Thyroid gland (tissue), 4 donors: ENCODE measurements at regions not wholly inside any gene's neighbourhood (a gene's known extent, or its start where the extent isn't known, plus 50 kb on each side); places are given as distances from the start of the nearest gene placed in this dataset.

Experiments
- DNase-seq, 2 donors: peaks; one replicate each; pipeline ENCODE4 v3.0.0-alpha.2; 2019
- H3K27ac ChIP-seq, 3 donors: fragments of 200-600 bp; sonication (generic); 1 replicate in 2 of 3; 2 replicates in 1 of 3; pipeline ENCODE4 v1.5.1; 2016 to 2019; ENCODE audit warnings: mild to moderate bottlenecking in 1 of 3, moderate library complexity in 1 of 3
- H3K27me3 ChIP-seq: fragments of 200-600 bp; sonication (generic); one replicate; pipeline ENCODE4 v1.5.1; 2019
- H3K36me3 ChIP-seq, 2 donors: fragments of 200-600 bp; sonication (generic); one replicate each; pipeline ENCODE4 v1.5.1; 2016 to 2019
- H3K4me1 ChIP-seq, 2 donors: fragments of 200-600 bp; sonication (generic); one replicate each; pipeline ENCODE4 v1.5.1; 2017 to 2019
- H3K4me3 ChIP-seq, 3 donors: fragments of 200-600 bp; sonication (generic); replicated peaks in 1 of 3; 1 replicate in 2 of 3; 2 replicates in 1 of 3; pipeline ENCODE4 v1.5.1; 2016; ENCODE audit warnings: mild to moderate bottlenecking in 1 of 3
- H3K9me3 ChIP-seq: fragments of 200-600 bp; sonication (generic); one replicate; pipeline ENCODE4 v1.5.1; 2017
- POLR2A ChIP-seq, 2 donors: fragments of 450-650 bp; IDR thresholded peaks; one replicate each; pipeline ENCODE4 v1.6.1; 2017; ENCODE audit warnings: antibody characterized with exemption in 2 of 2, mild to moderate bottlenecking in 2 of 2, moderate library complexity in 1 of 2
- WGBS, 2 donors: methylation state at CpG; one replicate each; pipeline ENCODE4 v1.1.5; 2017; 5-methylcytosine and 5-hydroxymethylcytosine counted together
- intact Hi-C: fragments of 100-400 bp; cut with DNase I; formaldehyde crosslinking; loops from one replicate; pipeline ENCODE4 v1.15.1; 2023
- TF ChIP-seq, protein P1 (sequence below), 6 experiments: fragments of 200-600 bp in 3 of 6; fragments of 450-650 bp in 3 of 6; sonication (generic) in 3 of 6; IDR thresholded peaks; one replicate each; pipeline ENCODE4 v1.5.1; 2016 to 2019; ENCODE audit warnings: antibody characterized with exemption in 6 of 6, mild to moderate bottlenecking in 2 of 6, inconsistent platforms in 1 of 6, moderate library complexity in 1 of 6

DNA sequence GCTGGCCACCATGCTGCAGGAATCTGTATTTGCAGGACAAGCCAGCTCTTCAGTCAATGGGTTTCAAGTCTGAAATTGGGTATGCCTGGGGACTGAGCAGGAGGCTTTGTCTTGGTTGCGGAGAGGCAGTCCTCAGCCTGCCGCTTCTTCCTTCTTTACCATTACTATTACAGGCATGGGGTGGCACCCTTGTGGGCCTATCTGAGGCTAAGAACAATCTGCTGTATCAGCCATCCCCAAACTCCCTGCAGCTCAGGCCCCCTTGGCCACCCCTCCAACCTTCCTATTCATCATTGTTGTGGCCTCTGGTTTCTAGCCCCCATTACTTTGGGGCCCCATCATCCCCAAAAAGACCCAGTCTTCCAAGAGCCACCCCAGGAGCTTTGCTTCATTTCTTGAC is 289.2 kb upstream of the FOXQ1 start:
- intact Hi-C loops, result no loop called here
- whole genome bisulfite sequencing, 2 donors, result 96 to 100% methylated on average over 2 of the region's 2 CpGs
- no peaks in the 10 kb centered on the region for H3K36me3 ChIP-seq
- no peak for DNase-seq
- H3K4me1 ChIP-seq, result no peaks in the 10 kb centered on the region
- H3K27ac ChIP-seq, result no peak overlapping the region
- TF ChIP-seq POLR2A (IDR thresholded peaks at IDR 0.05), result no peak
- TF ChIP-seq, protein P1, sequence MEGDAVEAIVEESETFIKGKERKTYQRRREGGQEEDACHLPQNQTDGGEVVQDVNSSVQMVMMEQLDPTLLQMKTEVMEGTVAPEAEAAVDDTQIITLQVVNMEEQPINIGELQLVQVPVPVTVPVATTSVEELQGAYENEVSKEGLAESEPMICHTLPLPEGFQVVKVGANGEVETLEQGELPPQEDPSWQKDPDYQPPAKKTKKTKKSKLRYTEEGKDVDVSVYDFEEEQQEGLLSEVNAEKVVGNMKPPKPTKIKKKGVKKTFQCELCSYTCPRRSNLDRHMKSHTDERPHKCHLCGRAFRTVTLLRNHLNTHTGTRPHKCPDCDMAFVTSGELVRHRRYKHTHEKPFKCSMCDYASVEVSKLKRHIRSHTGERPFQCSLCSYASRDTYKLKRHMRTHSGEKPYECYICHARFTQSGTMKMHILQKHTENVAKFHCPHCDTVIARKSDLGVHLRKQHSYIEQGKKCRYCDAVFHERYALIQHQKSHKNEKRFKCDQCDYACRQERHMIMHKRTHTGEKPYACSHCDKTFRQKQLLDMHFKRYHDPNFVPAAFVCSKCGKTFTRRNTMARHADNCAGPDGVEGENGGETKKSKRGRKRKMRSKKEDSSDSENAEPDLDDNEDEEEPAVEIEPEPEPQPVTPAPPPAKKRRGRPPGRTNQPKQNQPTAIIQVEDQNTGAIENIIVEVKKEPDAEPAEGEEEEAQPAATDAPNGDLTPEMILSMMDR (IDR thresholded peaks at IDR 0.05), result no peak
- H3K27me3 ChIP-seq, result no peaks in the 10 kb centered on the region
- H3K4me3 ChIP-seq, result no peak overlapping the region
- no peaks in the 10 kb centered on the region for H3K9me3 ChIP-seq

DNA sequence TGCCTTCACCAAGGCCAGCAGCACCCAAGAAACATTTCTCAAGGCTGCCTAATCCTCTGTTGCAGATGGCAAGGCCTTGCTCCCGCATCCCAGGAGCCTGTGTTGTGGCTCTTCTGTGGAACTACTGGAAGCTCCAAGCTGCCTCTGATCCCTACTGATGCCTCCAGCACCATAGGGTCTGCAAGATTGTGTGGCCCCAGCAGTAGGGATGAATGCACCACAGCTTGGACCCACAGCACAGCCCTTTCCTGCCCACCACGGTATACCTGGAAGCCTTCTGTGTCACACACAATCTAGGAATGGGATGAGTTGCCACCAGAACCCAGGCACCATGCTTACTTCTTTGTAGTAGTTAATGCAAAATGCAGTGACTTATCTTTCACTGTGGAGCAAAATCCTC is 291.1 kb upstream of the FOXQ1 start:
- Histone ChIP-seq H3K36me3 (no peaks in the 10 kb centered on the region), H3K4me1 (no peaks in the 10 kb centered on the region), H3K27ac (no peak overlapping the region), H3K4me3 (no peak overlapping the region), H3K27me3 (no peaks in the 10 kb centered on the region), H3K9me3 (no peaks in the 10 kb centered on the region)
- DNase-seq, result no peak
- 82 to 100% methylated on average over 1 to 2 of the region's 2 CpGs for WGBS, 2 donors
- intact Hi-C loops, result no loop called here
- TF ChIP-seq, protein P1 (IDR thresholded peaks at IDR 0.05), result no peak
- TF ChIP-seq POLR2A (IDR thresholded peaks at IDR 0.05), result no peak

GRCh38 chr6:1020133-1020532 is 291.8 kb upstream of the FOXQ1 start:
- WGBS, 2 donors, result 88% methylated on average over 6 of the region's 6 CpGs
- no peaks in the 10 kb centered on the region for H3K4me1 ChIP-seq
- no peak overlapping the region for H3K27ac ChIP-seq
- no peaks in the 10 kb centered on the region for H3K9me3 ChIP-seq
- no peaks in the 10 kb centered on the region for H3K36me3 ChIP-seq
- no peak for DNase-seq
- no peaks in the 10 kb centered on the region for H3K27me3 ChIP-seq
- H3K4me3 ChIP-seq, result no peak overlapping the region
- TF ChIP-seq, protein P1 (IDR thresholded peaks at IDR 0.05), result no peak
- TF ChIP-seq POLR2A (IDR thresholded peaks at IDR 0.05), result no peak
- intact Hi-C loops, result no loop called here

- WGBS, 2 donors, result 84 to 87% methylated on average over 3 of the region's 3 CpGs
- H3K27ac ChIP-seq, result no peak overlapping the region
- no peaks in the 10 kb centered on the region for H3K27me3 ChIP-seq
- no peak for DNase-seq
- TF ChIP-seq, protein P1 (IDR thresholded peaks at IDR 0.05), result no peak
- TF ChIP-seq POLR2A (IDR thresholded peaks at IDR 0.05), result no peak
- no peak overlapping the region for H3K4me3 ChIP-seq
- no peaks in the 10 kb centered on the region for H3K4me1 ChIP-seq
- H3K9me3 ChIP-seq, result no peaks in the 10 kb centered on the region
- H3K36me3 ChIP-seq, result no peaks in the 10 kb centered on the region
- intact Hi-C loops, result no loop called here
Observed at GRCh38 chr6:1018041-1018440, 293.9 kb upstream of the FOXQ1 start.

DNA sequence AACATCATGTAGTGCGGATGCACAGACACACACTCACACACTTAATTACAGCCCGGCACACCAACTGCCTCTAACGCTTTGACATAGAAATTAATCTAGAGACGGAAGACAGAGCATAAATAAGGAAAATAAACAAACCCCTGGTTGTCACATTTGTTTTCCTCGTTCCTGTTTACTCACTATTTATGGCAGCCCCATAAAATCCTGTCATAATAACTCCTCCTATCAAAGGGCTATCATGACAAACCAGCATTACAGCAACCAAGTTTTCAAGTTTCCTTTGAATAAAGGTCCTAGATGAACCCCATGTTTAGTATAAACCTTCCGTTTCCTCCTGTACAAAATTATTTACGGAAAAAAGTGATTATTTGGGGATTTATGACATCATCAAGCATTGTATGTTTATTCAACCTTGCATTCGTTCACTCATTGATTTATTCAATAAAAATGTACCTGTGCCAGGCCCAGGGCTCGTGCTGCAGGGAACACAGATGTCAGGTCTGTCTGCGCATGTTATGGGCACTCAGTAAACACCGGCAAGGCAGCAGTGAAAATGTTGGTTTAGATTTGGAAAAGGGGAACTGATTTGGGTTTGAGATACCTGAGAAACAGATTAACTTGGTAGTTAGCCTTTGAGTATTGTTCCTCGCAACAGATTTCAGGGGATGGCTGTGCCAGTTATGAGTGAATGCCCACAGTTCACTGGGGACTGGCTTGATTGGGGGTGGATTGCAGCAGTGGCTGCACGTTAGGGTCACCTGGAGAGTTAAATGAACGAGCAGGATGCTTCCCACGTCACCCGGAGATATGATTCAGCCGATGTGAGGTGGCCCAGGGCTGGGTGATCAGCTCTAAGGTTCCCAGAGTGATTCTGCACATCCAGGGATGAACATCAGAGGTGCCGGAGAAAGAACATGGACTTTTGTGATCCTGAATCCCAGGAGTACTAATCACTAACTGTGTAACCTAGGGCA is 295.3 kb upstream of the FOXQ1 start:
- TF ChIP-seq POLR2A (IDR thresholded peaks at IDR 0.05), result no peak
- TF ChIP-seq, protein P1 (IDR thresholded peaks at IDR 0.05), result no peak
- intact Hi-C loops, result no loop called here

More for the DNA sequence above, 295.3 kb upstream of the FOXQ1 start:
- Histone ChIP-seq H3K4me1 (no peaks in the 10 kb centered on the region), H3K36me3 (no peaks in the 10 kb centered on the region), H3K27ac (no peak overlapping the region), H3K4me3 (no peak overlapping the region), H3K27me3 (no peaks in the 10 kb centered on the region), H3K9me3 (no peaks in the 10 kb centered on the region)
- no peak for DNase-seq
- 83 to 85% methylated on average over 18 of the region's 18 CpGs for WGBS, 2 donors
